Neural cell (in vitro differentiated cells): ENCODE measurements at regions not wholly inside any gene's neighbourhood (a gene's known extent, or its start where the extent isn't known, plus 50 kb on each side); places are given as distances from the start of the nearest gene placed in this dataset.

Source experiments
- EP300 ChIP-seq: fragments of 450-650 bp; conservative IDR thresholded peaks from 2 replicates; pipeline ENCODE4 v1.6.1; 2014; ENCODE audit warnings: antibody characterized with exemption, mild to moderate bottlenecking, moderate library complexity; ENCODE audit not compliant: poor library complexity, severe bottlenecking
- EZH2 ChIP-seq: fragments of 200-600, 300-800 bp; shearing (Covaris generic), sonication (generic); IDR thresholded peaks from 2 replicates; pipeline ENCODE4 v1.6.1; 2014; ENCODE audit warnings: antibody characterized with exemption, low read length, borderline replicate concordance, mild to moderate bottlenecking; ENCODE audit not compliant: insufficient read depth, poor library complexity, severe bottlenecking
- POLR2AphosphoS5 ChIP-seq: IDR thresholded peaks from 2 replicates; pipeline ENCODE4 v1.6.1; 2012
- RAD21 ChIP-seq: fragments of 450-650 bp; conservative IDR thresholded peaks from 2 replicates; pipeline ENCODE4 v1.6.1; 2014; ENCODE audit warnings: antibody characterized with exemption, mild to moderate bottlenecking, moderate library complexity
- TAF1 ChIP-seq: IDR thresholded peaks from 2 replicates; pipeline ENCODE4 v1.6.1; 2012; ENCODE audit warnings: low read depth
- TF ChIP-seq, protein P1 (sequence below): IDR thresholded peaks from 2 replicates; pipeline ENCODE4 v1.6.1; 2012; ENCODE audit warnings: borderline replicate concordance
- TF ChIP-seq, protein P2 (sequence below): fragments of 450-650 bp; IDR thresholded peaks from 2 replicates; pipeline ENCODE4 v1.5.1; 2014; ENCODE audit warnings: antibody characterized with exemption, mild to moderate bottlenecking, moderate library complexity; ENCODE audit not compliant: poor library complexity, severe bottlenecking

DNA sequence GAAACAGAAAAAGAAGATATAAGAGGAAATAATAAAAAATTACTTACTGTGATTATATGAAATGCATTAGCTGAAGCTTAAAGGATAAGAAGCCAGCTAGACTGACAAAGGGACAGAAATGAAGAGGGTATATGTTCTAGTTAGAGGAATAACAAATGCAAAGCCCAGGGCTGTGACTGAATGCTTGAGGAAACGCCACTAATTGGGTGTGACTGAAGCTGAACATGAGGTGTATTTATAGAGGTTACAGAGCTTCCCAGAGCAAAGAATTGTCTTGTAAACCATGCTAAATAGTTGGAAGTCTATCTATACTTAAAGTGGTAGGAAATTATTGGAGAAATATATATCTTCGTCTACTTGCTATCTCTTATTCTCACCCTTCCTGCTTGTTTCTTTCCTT, 77.7 kb upstream of the PLPPR5 start:
- TF ChIP-seq, protein P1, sequence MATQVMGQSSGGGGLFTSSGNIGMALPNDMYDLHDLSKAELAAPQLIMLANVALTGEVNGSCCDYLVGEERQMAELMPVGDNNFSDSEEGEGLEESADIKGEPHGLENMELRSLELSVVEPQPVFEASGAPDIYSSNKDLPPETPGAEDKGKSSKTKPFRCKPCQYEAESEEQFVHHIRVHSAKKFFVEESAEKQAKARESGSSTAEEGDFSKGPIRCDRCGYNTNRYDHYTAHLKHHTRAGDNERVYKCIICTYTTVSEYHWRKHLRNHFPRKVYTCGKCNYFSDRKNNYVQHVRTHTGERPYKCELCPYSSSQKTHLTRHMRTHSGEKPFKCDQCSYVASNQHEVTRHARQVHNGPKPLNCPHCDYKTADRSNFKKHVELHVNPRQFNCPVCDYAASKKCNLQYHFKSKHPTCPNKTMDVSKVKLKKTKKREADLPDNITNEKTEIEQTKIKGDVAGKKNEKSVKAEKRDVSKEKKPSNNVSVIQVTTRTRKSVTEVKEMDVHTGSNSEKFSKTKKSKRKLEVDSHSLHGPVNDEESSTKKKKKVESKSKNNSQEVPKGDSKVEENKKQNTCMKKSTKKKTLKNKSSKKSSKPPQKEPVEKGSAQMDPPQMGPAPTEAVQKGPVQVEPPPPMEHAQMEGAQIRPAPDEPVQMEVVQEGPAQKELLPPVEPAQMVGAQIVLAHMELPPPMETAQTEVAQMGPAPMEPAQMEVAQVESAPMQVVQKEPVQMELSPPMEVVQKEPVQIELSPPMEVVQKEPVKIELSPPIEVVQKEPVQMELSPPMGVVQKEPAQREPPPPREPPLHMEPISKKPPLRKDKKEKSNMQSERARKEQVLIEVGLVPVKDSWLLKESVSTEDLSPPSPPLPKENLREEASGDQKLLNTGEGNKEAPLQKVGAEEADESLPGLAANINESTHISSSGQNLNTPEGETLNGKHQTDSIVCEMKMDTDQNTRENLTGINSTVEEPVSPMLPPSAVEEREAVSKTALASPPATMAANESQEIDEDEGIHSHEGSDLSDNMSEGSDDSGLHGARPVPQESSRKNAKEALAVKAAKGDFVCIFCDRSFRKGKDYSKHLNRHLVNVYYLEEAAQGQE, result no peak
- TF ChIP-seq, protein P2, sequence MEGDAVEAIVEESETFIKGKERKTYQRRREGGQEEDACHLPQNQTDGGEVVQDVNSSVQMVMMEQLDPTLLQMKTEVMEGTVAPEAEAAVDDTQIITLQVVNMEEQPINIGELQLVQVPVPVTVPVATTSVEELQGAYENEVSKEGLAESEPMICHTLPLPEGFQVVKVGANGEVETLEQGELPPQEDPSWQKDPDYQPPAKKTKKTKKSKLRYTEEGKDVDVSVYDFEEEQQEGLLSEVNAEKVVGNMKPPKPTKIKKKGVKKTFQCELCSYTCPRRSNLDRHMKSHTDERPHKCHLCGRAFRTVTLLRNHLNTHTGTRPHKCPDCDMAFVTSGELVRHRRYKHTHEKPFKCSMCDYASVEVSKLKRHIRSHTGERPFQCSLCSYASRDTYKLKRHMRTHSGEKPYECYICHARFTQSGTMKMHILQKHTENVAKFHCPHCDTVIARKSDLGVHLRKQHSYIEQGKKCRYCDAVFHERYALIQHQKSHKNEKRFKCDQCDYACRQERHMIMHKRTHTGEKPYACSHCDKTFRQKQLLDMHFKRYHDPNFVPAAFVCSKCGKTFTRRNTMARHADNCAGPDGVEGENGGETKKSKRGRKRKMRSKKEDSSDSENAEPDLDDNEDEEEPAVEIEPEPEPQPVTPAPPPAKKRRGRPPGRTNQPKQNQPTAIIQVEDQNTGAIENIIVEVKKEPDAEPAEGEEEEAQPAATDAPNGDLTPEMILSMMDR, result no peak
- no peak for TF ChIP-seq EP300
- no peak for TF ChIP-seq TAF1
- TF ChIP-seq EZH2, result no peak
- no peak for TF ChIP-seq RAD21
- TF ChIP-seq POLR2AphosphoS5, result no peak
